ENCODE measurements at regions not wholly inside any gene's neighbourhood (a gene's known extent, or its start where the extent isn't known, plus 50 kb on each side); places are given as distances from the start of the nearest gene placed in this dataset.

DNA sequence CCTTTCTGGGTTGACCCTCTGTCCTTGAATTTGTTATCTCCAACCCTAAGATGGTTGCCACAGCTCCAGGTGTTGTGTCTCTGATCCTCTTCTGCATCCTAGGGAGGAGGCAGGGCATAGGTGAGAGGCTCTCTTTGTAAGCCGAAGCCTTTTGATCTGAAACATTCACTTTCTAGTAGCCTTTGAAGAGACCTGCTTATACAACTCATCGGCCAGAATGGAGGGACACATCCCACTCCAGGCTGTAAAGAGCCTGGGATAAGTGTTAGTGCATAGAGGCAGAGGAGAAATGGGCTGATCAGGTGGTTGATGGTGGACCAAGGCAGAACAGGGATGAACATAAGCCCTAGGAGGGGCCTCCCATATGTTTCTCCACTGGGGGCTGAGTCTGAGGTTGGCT, 137.1 kb upstream of the KCNG1 start:
- DNase-seq (no peak), ATAC-seq (no peak)
- Mint-ChIP-seq H3K27ac (peak overlapping the region in 1 of 2 donors; percentile 15), H3K4me3 (no peak overlapping the region), H3K9me3 (no peaks in the 10 kb centered on the region), H3K27me3 (peaks cover 65% of the 10 kb centered on the region), H3K4me1 (no peaks in the 10 kb centered on the region)

DNA sequence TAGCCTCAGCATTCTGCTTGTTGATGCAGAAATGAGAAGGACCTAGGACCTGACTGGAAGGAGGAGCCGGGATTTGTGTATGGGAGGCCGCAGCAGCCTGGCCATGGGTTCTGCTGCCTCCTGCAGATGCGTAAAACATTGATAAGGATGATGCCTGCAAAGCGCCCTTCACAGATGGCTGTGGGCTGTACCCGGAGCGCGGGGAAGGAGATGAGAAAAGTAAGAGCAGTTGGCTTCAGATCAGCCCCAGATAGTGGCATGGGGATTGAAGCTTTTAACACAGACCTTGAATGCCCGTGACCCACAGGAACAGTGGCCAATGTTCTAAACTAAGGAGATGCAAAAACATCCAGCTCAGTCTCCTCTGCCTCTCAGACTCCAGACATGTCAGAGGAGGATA, 136.4 kb upstream of the KCNG1 start:
- ATAC-seq (no peak), DNase-seq (no peak)
- no peak overlapping the region for H3K27ac Mint-ChIP-seq
- H3K9me3 Mint-ChIP-seq: no peaks in the 10 kb centered on the region
- H3K4me3 Mint-ChIP-seq: no peak overlapping the region
- H3K4me1 Mint-ChIP-seq: no peaks in the 10 kb centered on the region
- H3K27me3 Mint-ChIP-seq: peaks cover 68% of the 10 kb centered on the region

DNA sequence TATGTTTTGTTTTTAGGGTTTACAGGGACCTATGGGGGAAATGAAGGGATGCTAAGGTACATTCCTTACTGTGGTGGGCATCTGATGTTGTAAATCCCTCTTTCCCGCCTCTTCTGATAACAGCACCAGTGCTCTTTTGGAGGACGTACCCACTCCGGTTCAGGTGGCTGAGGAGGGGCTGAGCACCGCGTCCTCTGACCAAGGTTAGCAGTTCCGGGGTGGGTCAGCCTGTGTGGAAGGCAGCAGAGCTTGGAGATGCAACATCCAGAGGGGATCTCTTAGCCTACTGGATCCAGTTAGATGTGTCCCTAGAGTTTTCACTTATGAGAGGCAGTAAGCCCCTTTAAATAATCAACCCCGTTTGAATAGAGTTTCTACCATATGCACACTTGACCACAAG, 135.3 kb upstream of the KCNG1 start:
- Mint-ChIP-seq H3K4me1 (no peaks in the 10 kb centered on the region), H3K9me3 (no peaks in the 10 kb centered on the region), H3K27me3 (peaks cover 75% of the 10 kb centered on the region)

DNA sequence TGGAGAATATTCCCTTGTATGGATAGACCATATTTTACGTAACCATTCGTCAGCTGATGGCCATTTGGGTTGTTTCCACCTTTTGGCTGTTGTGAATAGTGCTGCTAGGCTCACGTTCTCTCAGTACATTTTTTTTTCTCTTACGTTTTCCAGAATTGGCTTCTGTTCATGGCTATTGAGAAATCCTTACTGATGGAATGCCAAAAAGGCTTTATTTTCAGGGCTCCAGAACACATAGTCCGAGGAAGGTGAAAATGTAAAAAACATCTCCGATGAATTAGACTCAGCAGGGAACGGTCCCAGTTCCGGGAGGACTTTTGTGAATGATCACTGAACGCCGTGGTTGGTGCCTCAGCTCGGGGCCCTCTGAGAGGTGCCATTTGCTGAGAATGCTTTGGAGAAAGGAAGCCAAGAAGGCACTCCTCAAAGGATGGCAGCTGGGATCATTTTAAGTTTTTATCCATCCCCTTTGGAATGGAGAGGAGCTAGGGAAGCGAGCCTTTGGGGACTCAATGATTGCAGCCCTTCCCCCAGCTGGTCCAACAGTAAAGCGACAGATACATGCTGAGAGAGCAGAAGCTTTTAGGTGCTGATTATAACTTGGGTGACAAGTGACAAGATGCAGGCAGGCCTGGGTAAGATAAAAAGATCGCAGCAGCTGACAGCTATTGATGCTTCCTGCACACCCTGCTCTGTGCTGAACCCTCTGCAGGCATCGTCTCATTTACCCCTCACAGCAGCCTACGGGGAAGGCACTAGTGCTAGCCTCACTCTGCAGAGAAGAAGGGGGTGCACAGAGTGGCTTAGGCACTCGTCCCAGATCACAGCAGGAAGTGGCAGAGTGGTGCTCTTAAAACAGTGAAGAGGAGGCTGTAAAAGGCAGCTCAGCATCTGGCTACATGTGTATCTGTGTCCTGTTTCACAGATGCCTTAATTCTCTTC, 133.4 kb upstream of the KCNG1 start:
- H3K27ac Mint-ChIP-seq: peak overlapping the region in 1 of 2 donors; percentile 27
- DNase-seq (no peak), ATAC-seq (no peak)
- H3K9me3 Mint-ChIP-seq: no peaks in the 10 kb centered on the region
- peaks cover 56% of the 10 kb centered on the region for H3K27me3 Mint-ChIP-seq
- H3K4me3 Mint-ChIP-seq: no peak overlapping the region
- no peaks in the 10 kb centered on the region for H3K4me1 Mint-ChIP-seq

More for the DNA sequence above, 135.3 kb upstream of the KCNG1 start:
- Mint-ChIP-seq H3K4me3 (no peak overlapping the region), H3K27ac (no peak overlapping the region)
- ATAC-seq: no peak
- no peak for DNase-seq

DNA sequence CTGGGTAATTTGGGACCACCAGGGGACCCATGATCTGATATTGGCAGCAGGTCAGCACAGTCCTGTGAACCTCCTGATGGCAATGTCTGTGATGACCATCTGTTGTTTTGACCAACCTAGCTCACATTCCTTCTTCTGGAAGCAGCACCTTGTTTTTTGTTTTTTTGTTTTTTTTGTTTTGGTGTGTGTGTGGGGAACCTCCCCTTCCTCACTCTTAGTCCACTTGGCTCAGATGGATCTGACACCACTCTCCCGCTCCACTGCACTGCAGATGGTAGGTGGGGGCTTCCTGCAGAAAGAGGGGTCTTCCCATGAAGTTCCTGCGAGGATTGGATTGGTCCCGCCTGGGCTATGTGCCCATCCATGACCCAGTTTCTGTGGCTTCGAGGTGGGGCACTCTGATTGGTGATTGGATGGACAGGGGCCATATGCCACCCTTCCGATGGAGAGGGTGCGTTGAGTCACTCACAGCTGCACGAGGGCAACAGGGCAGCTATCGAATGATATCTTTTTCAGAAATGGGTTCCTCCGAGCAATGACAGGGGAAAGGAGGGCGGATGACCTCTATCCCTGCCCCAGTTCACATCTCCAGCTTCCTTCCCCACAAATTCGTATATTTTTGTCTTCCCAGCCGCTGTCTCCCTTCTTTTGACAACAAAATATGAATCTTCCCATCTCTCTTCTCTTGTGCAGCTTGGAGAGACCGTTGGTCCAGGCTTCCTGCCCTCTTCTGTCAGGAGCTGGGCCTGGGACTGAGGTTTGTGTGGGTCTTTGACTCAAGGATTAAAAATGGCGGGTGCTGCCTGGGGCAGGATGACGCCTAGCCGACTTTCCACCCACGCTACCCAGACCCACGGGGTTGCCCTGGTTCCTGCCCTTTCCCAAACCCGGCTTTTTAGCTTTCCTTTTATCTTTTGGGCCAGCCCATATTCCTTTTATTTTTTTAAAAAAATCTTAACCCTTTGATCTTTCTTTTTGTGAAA, 132.1 kb upstream of the KCNG1 start:
- Mint-ChIP-seq H3K9me3 (no peaks in the 10 kb centered on the region), H3K27ac (no peak overlapping the region), H3K27me3 (peaks cover 49% of the 10 kb centered on the region), H3K4me1 (no peaks in the 10 kb centered on the region), H3K4me3 (no peak overlapping the region)
- ATAC-seq: no peak
- DNase-seq: no peak

DNA sequence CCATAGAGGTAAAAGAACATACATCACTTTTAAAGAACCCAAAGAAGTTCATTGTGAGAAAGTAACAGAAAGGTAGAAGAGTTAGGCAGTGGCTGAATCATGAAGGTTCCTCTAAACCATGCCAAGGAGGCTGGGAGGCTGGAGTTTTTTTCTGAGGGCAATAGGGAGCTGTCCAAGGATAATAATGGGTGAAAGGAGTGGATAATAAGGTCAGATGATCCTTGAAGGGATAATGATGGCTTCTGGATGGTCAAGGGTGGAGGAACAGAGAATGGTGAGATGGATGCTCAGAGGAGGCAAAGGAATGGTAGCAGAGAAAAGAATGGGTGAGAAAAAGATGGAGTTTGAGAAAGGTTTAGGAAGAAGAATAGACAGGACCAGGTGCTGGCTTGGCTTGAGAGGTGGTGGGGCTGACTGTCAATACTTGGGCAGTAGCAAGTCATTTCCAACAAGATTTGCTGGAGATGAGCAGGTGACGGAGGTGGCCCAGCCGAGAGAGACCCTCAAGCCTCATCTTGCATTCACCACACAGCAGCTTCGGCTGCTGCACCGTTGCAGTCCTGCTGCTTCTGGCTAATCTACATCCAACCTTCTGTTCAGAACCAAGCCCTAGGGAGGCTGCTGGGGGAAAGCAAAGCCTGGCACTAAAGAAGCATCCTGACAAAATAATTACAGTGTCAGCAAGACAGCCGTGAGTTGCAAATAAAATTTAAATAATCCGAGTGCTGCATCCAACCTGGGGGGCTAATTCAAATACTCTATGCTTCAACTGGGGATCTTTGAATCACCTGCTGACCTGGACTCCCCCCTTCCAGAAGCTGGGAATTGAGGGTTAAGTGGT, 131.2 kb upstream of the KCNG1 start:
- no peak for DNase-seq
- H3K9me3 Mint-ChIP-seq: no peaks in the 10 kb centered on the region
- no peaks in the 10 kb centered on the region for H3K4me1 Mint-ChIP-seq
- no peak overlapping the region for H3K27ac Mint-ChIP-seq
- no peak overlapping the region for H3K4me3 Mint-ChIP-seq
- no peak for ATAC-seq
- peaks cover 43% of the 10 kb centered on the region for H3K27me3 Mint-ChIP-seq

DNA sequence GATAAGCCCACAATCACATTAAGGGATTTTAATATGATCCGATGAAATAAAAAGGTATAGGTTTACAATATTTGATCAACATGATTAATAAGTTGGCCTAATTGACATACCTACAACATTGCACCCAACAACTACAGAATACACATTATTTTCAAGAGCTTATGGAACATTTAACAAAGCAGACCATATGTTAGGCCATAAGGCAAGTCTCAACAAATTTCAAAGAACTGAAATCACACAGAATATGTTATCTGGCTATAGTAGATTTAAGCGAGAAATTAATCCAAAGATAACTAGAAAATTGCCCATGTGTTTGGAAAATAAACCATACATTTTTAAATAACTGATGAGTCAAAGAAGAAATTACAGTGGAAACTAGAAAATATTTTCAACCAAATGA, 126.0 kb upstream of the KCNG1 start:
- H3K4me1 Mint-ChIP-seq: no peaks in the 10 kb centered on the region
- no peak for DNase-seq
- ATAC-seq: no peak
- peaks cover 32% of the 10 kb centered on the region for H3K27me3 Mint-ChIP-seq
- peaks cover 12 to 14% of the 10 kb centered on the region in 2 donors for H3K9me3 Mint-ChIP-seq
- H3K27ac Mint-ChIP-seq: no peak overlapping the region
- no peak overlapping the region for H3K4me3 Mint-ChIP-seq

DNA sequence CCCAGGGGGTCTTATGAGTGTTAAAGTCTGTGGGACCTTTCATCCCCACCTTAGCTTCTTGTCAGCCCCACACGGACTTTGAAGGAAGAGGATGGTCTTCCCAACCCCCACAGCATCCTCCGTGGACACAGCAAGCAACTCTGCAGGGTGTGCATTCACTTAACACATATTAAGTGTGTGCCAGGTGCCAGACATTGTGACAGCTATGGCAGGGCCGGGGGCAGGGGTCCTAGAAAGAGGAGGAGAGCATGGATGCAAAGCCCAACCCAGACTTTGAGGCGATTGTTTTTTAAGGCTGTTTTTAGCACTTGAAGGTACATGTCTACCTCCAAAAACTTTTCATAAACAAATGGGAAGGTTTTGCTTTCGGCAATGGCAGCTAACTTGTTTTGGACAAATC, 121.6 kb upstream of the KCNG1 start:
- DNase-seq (no peak), ATAC-seq (no peak)
- no peak overlapping the region for H3K4me3 Mint-ChIP-seq
- peaks cover 46% of the 10 kb centered on the region for H3K27me3 Mint-ChIP-seq
- peaks cover 12 to 14% of the 10 kb centered on the region in 2 donors for H3K9me3 Mint-ChIP-seq
- no peak overlapping the region for H3K27ac Mint-ChIP-seq
- no peaks in the 10 kb centered on the region for H3K4me1 Mint-ChIP-seq

DNA sequence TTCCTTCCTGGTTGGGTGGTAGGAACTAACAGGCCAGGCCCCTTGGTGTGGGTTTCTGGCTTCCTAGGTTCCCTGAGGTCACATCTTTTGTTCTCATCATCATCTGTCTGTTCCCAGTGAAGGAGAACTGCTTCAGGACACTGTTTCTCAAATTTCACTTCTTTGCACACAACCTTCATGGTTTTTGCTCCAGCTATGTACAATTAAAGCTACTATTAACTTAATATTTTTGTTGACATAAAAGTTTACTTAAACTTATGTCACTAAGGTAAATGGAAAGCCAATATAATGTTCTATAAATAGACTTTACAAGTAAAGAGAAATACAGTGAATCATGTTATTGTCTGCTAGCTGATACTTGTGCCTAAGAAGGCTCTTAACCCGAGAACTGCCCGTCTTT, 120.7 kb upstream of the KCNG1 start:
- H3K4me1 Mint-ChIP-seq: no peaks in the 10 kb centered on the region
- no peak overlapping the region for H3K27ac Mint-ChIP-seq
- no peak for ATAC-seq

DNA sequence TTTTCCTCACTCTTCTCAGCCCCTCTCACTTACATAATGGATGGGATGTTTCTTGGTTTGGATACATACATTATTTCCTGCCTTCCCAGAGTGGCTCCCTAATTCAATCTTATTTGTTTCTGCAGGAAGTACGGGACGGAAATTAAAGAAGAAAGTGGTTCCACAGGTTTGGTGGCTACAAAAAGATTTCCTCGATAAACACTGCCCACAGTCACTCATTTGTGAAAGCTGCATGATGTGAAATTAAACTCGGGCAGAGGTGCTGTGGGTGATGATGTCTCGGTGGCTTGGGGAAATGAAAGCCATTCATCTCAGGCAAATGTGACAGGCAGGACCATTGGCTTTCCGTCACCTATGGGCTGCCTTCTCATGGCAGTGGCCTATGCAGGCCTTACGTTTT, 119.5 kb upstream of the KCNG1 start:
- DNase-seq (no peak), ATAC-seq (no peak)
- H3K9me3 Mint-ChIP-seq: peaks cover 12 to 14% of the 10 kb centered on the region in 2 donors
- no peaks in the 10 kb centered on the region for H3K4me1 Mint-ChIP-seq
- no peak overlapping the region for H3K4me3 Mint-ChIP-seq
- H3K27me3 Mint-ChIP-seq: peaks cover 49% of the 10 kb centered on the region
- H3K27ac Mint-ChIP-seq: no peak overlapping the region

More for the DNA sequence above, 120.7 kb upstream of the KCNG1 start:
- Mint-ChIP-seq H3K4me3 (no peak overlapping the region), H3K9me3 (peaks cover 12 to 14% of the 10 kb centered on the region in 2 donors), H3K27me3 (peaks cover 50% of the 10 kb centered on the region)
- DNase-seq: no peak

DNA sequence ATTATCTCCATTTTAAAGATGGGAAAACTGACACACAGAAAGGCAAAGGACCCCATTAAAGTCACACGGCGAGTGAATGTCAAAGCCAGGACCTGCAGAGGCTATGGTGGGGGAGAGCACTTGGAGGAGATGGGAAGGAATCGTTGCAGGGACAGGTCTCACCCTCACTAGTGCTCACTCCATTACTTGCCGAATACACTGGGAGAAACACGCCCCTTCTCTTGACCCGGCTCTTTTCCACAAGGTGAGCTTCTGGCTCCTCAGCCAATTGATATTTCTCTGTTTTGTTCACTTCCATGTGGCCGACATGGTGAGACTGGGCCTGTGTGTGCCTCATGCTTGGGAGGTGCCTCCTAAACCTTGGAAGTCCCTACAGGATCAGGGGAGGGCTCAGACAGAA, 117.8 kb upstream of the KCNG1 start:
- Mint-ChIP-seq H3K4me1 (no peaks in the 10 kb centered on the region), H3K9me3 (peaks cover 4 to 6% of the 10 kb centered on the region in 2 donors), H3K27ac (peak overlapping the region in 1 of 2 donors; percentile 34), H3K27me3 (peaks cover 38% of the 10 kb centered on the region), H3K4me3 (no peak overlapping the region)
- DNase-seq (no peak), ATAC-seq (no peak)

DNA sequence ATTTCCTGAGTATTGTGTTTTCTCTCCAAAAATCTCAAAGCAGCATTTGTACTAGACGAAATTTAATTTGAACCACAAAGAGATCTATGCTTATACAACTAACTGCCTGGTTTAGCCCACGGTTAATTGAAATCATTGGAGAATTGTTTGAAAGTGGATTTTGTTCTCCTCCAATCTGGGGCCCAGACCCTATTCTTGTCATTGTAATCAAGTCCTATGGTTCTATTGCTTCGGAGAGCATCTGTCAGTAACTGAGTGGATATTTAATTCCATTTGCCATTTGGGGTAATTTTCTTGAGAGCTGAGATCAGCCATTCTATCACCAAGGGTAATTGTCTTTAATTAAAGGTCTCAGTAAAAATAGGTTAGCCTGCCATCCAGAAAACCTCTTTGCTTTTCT, 117.0 kb upstream of the KCNG1 start:
- H3K9me3 Mint-ChIP-seq: no peaks in the 10 kb centered on the region
- peaks cover 32% of the 10 kb centered on the region for H3K27me3 Mint-ChIP-seq
- no peaks in the 10 kb centered on the region for H3K4me1 Mint-ChIP-seq
- no peak overlapping the region for H3K4me3 Mint-ChIP-seq
- no peak for ATAC-seq
- H3K27ac Mint-ChIP-seq: no peak overlapping the region
- DNase-seq: no peak

DNA sequence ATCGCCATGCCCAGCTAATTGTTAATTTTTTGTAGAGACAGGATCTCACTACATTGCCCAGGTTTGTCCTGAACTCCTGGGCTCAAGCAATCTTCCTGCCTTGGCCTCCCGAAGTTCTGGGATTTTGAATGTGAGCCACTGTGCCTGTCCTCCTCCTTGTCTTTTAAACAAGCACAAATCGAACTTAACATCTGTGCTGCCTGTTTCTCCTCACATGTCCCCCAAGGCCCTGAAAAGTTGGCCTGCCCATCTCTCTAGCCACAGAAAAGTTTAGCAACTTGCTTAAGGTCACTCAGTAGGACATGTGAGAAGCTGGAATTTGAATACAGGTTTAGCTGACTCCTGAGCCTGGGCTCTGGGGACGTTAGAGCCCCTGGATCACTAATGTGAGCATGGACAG, 115.7 kb upstream of the KCNG1 start:
- H3K4me3 Mint-ChIP-seq: no peak overlapping the region
- no peak for ATAC-seq
- no peak overlapping the region for H3K27ac Mint-ChIP-seq
- H3K9me3 Mint-ChIP-seq: no peaks in the 10 kb centered on the region
- no peaks in the 10 kb centered on the region for H3K4me1 Mint-ChIP-seq
- H3K27me3 Mint-ChIP-seq: peaks cover 41% of the 10 kb centered on the region
- DNase-seq: no peak

DNA sequence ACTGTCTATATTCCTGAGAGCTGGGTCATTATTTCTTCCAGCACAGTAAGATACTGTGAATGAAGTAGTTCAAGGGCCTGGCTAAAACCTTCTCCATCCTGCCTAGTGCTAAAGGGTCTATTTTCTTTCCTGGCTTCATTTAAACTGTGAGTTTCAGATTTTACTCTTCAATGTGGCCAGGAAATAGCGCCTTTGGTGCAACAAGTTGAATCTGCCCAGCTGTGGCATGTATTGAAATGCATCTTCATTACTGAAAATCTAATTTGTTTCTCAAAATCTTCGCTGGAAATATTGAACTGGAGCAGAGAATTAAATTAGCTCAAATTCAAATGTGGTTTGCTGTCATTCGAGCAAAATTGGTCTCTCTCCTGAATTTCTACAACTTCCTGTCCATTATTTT, 114.6 kb upstream of the KCNG1 start:
- Mint-ChIP-seq H3K27ac (no peak overlapping the region), H3K9me3 (no peaks in the 10 kb centered on the region), H3K4me1 (no peaks in the 10 kb centered on the region), H3K4me3 (no peak overlapping the region), H3K27me3 (peaks cover 35% of the 10 kb centered on the region)
- no peak for DNase-seq
- no peak for ATAC-seq
